HUES64 (cell line): ENCODE measurements at regions not wholly inside any gene's neighbourhood (a gene's known extent, or its start where the extent isn't known, plus 50 kb on each side); places are given as distances from the start of the nearest gene placed in this dataset.
"Not testable (repeated sequence)": the region's sequence is repeated elsewhere in the genome, so short reads cannot be mapped to it uniquely, and the experiment has no call there.

Source experiments
- H3K27ac ChIP-seq: 2 replicates; pipeline ENCODE4 v1.7.0; 2013; ENCODE audit warnings: low read depth, low read length, inconsistent platforms
- H3K27me3 ChIP-seq: 2 replicates; pipeline ENCODE4 v1.6.1; 2013; ENCODE audit warnings: mild to moderate bottlenecking, low read length; ENCODE audit not compliant: insufficient read depth
- H3K36me3 ChIP-seq: 2 replicates; pipeline ENCODE4 v1.6.1; 2013; ENCODE audit warnings: mild to moderate bottlenecking, low read length; ENCODE audit not compliant: insufficient read depth
- H3K4me1 ChIP-seq: 2 replicates; pipeline ENCODE4 v1.6.1; 2013; ENCODE audit warnings: mild to moderate bottlenecking, low read length, moderate library complexity; ENCODE audit not compliant: insufficient read depth
- H3K4me3 ChIP-seq: 2 replicates; pipeline ENCODE4 v1.5.1; 2013; ENCODE audit warnings: mild to moderate bottlenecking, low read length, moderate library complexity
- H3K9ac ChIP-seq: 2 replicates; pipeline ENCODE4 v1.6.1; 2013; ENCODE audit warnings: mild to moderate bottlenecking, low read depth, low read length
- H3K9me3 ChIP-seq: 2 replicates; pipeline ENCODE4 v1.6.1; 2013; ENCODE audit warnings: low read depth, low read length; ENCODE audit not compliant: insufficient read depth
- WGBS: fragments of 150-250, 120-280 bp; methylation state at CpG from one replicate; pipeline ENCODE4 v1.1.7; 2013; ENCODE audit warnings: missing lambda C conversion rate; 5-methylcytosine and 5-hydroxymethylcytosine counted together

GRCh38 chr7:152956006-152956405, 196.5 kb downstream of the ACTR3B start:
- Histone ChIP-seq H3K4me1 (no peaks in the 10 kb centered on the region), H3K27me3 (no peaks in the 10 kb centered on the region), H3K9me3 (0 out of 2 replicates have a peak, but pooled peaks cover under 1% of the 10 kb centered on the region), H3K36me3 (no peaks in the 10 kb centered on the region), H3K4me3 (no peak overlapping the region), H3K27ac (no peak overlapping the region), H3K9ac (no peak overlapping the region)
- 79% methylated on average over 4 of the region's 4 CpGs for WGBS

- Histone ChIP-seq H3K4me3 (no peak overlapping the region), H3K36me3 (no peaks in the 10 kb centered on the region), H3K4me1 (no peaks in the 10 kb centered on the region), H3K27ac (no peak overlapping the region), H3K9ac (no peak overlapping the region), H3K9me3 (peaks cover 2% of the 10 kb centered on the region; the same call in 1 of the 2 replicates), H3K27me3 (no peaks in the 10 kb centered on the region)
- 71% methylated on average over 5 of the region's 5 CpGs for WGBS
These were observed 200.1 kb downstream of the ACTR3B start for GRCh38 chr7:152959610-152960009.

- H3K27ac ChIP-seq, H3K36me3 ChIP-seq, H3K4me3 ChIP-seq, H3K4me1 ChIP-seq, H3K9me3 ChIP-seq, H3K27me3 ChIP-seq, H3K9ac ChIP-seq: not testable (repeated sequence)
- WGBS: 97% methylated on average over 2 of the region's 2 CpGs
These were observed 202.2 kb downstream of the ACTR3B start for GRCh38 chr7:152961796-152962195.

- 97% methylated on average over 5 of the region's 5 CpGs for WGBS
- H3K27ac ChIP-seq: no peak overlapping the region
These were observed 206.6 kb downstream of the ACTR3B start for GRCh38 chr7:152966189-152966588.

GRCh38 chr7:152967958-152968357, 208.4 kb downstream of the ACTR3B start:
- Histone ChIP-seq H3K4me1 (peaks cover 24% of the 10 kb centered on the region), H3K27me3 (no peaks in the 10 kb centered on the region), H3K36me3 (no peaks in the 10 kb centered on the region), H3K9ac (no peak overlapping the region), H3K9me3 (peaks cover 17% of the 10 kb centered on the region), H3K4me3 (no peak overlapping the region), H3K27ac (no peak overlapping the region)
- 93% methylated on average over 1 of the region's 1 CpG for WGBS

More at GRCh38 chr7:152966189-152966588, 206.6 kb downstream of the ACTR3B start:
- Histone ChIP-seq H3K27me3 (no peaks in the 10 kb centered on the region), H3K4me1 (peaks cover 24% of the 10 kb centered on the region), H3K4me3 (no peak overlapping the region), H3K9ac (no peak overlapping the region), H3K9me3 (peaks cover 13% of the 10 kb centered on the region), H3K36me3 (no peaks in the 10 kb centered on the region)

GRCh38 chr7:152968514-152968913, 209.0 kb downstream of the ACTR3B start:
- WGBS: 75% methylated on average over 3 of the region's 3 CpGs
- no peaks in the 10 kb centered on the region for H3K36me3 ChIP-seq
- no peak overlapping the region for H3K4me3 ChIP-seq
- no peaks in the 10 kb centered on the region for H3K27me3 ChIP-seq
- H3K4me1 ChIP-seq: peaks cover 24% of the 10 kb centered on the region
- H3K27ac ChIP-seq: peak overlapping the region; percentile 87
- H3K9ac ChIP-seq: no peak overlapping the region
- peaks cover 17% of the 10 kb centered on the region for H3K9me3 ChIP-seq

- Histone ChIP-seq H3K27ac (peak overlapping the region; percentile 87), H3K4me3 (peak overlapping the region; percentile 2; the same call in 1 of the 2 replicates)
- 5% methylated on average over 1 of the region's 1 CpG for WGBS
These were observed 209.8 kb downstream of the ACTR3B start for GRCh38 chr7:152969335-152969734.

GRCh38 chr7:152969839-152970238, 210.3 kb downstream of the ACTR3B start:
- Histone ChIP-seq H3K4me3 (peak overlapping the region; percentile 2; the same call in 1 of the 2 replicates), H3K9ac (no peak overlapping the region), H3K36me3 (no peaks in the 10 kb centered on the region), H3K9me3 (peaks cover 17% of the 10 kb centered on the region), H3K4me1 (peaks cover 27% of the 10 kb centered on the region), H3K27me3 (no peaks in the 10 kb centered on the region), H3K27ac (peak overlapping the region; percentile 81)
- 68% methylated on average over 1 of the region's 1 CpG for WGBS

More at GRCh38 chr7:152969335-152969734, 209.8 kb downstream of the ACTR3B start:
- no peak overlapping the region; the same call in 1 of the 2 replicates for H3K9ac ChIP-seq
- no peaks in the 10 kb centered on the region for H3K27me3 ChIP-seq
- peaks cover 17% of the 10 kb centered on the region for H3K9me3 ChIP-seq
- peaks cover 24% of the 10 kb centered on the region for H3K4me1 ChIP-seq
- no peaks in the 10 kb centered on the region for H3K36me3 ChIP-seq

GRCh38 chr7:152970481-152970880, 210.9 kb downstream of the ACTR3B start:
- Histone ChIP-seq H3K36me3 (no peaks in the 10 kb centered on the region), H3K27me3 (no peaks in the 10 kb centered on the region), H3K9ac (no peak overlapping the region), H3K27ac (no peak overlapping the region), H3K4me1 (peaks cover 32% of the 10 kb centered on the region), H3K4me3 (no peak overlapping the region), H3K9me3 (peaks cover 17% of the 10 kb centered on the region)
- 92% methylated on average over 5 of the region's 5 CpGs for WGBS

GRCh38 chr7:152974577-152974976, 215.0 kb downstream of the ACTR3B start:
- 43% methylated on average over 3 of the region's 3 CpGs for WGBS
- no peak overlapping the region for H3K4me3 ChIP-seq
- H3K9ac ChIP-seq: no peak overlapping the region
- no peaks in the 10 kb centered on the region for H3K27me3 ChIP-seq
- H3K4me1 ChIP-seq: peaks cover 13% of the 10 kb centered on the region
- peaks cover 17% of the 10 kb centered on the region for H3K9me3 ChIP-seq
- H3K36me3 ChIP-seq: no peaks in the 10 kb centered on the region
- 0 out of 2 replicates have a peak overlapping the region, but pooled peaks have one; percentile 4 for H3K27ac ChIP-seq

GRCh38 chr7:152975076-152975475, 215.5 kb downstream of the ACTR3B start:
- WGBS: 77% methylated on average over 2 of the region's 2 CpGs
- Histone ChIP-seq H3K4me3 (no peak overlapping the region), H3K9me3 (peaks cover 16% of the 10 kb centered on the region), H3K27me3 (no peaks in the 10 kb centered on the region), H3K9ac (no peak overlapping the region), H3K36me3 (no peaks in the 10 kb centered on the region), H3K27ac (no peak overlapping the region), H3K4me1 (peaks cover 8% of the 10 kb centered on the region)

GRCh38 chr7:152979376-152979775, 219.8 kb downstream of the ACTR3B start:
- H3K4me1 ChIP-seq: peaks cover 19% of the 10 kb centered on the region
- no peaks in the 10 kb centered on the region for H3K9me3 ChIP-seq
- no peak overlapping the region for H3K9ac ChIP-seq
- WGBS: 94% methylated on average over 3 of the region's 3 CpGs
- no peak overlapping the region for H3K27ac ChIP-seq
- H3K27me3 ChIP-seq: no peaks in the 10 kb centered on the region
- no peak overlapping the region for H3K4me3 ChIP-seq
- H3K36me3 ChIP-seq: no peaks in the 10 kb centered on the region
